HG02943 (cell line): ENCODE measurements at regions not wholly inside any gene's neighbourhood (a gene's known extent, or its start where the extent isn't known, plus 50 kb on each side); places are given as distances from the start of the nearest gene placed in this dataset.

ENCODE experiments used
- ATAC-seq: cut with Tn5 transposase; IDR thresholded peaks from one replicate; pipeline ENCODE4 v1.9.1; 2021; ENCODE audit warnings: mild to moderate bottlenecking, low read depth, moderate library complexity; ENCODE audit not compliant: unreplicated experiment

DNA sequence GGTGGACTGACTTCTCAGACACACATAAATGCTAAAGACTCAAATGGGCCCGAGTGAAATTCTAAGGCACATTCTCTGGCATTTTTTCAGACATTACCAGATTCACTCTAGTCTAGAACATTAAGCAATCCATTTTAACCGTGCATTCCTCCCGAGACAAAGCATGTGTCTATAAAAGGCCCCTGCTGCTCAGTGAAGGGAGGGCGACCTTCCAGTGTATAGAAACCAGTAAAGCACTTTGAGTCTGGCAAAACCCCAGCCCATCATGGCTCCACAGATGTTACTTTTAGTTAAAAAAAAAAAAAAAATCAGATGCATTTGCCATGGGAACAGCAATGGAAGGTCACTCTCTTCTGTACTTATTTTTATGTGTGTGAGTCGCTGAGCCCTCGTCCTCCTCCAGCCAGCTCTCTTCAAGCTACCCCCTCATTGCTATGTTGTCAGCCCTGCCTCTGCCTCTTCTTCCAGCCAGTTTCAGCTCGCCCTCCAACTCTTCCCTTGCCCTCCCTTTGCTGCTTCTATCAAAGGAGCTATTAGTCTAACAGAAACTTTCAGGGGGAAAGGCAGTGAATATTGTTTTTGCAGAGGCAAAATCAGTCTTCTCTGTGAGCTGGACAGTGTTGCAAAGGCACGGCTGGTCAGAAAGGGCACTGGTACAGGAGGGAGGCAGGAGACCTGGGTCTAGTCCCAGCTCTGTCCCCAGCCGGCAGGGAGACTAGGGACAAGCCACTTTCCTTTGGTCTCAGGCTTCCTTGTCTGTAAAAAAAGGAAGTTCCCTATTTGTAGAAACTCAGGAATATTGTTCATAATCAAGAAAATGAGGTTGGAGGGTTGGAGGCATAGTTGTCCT is 644.2 kb downstream of the ZNF674 start:
- no peak for ATAC-seq

DNA sequence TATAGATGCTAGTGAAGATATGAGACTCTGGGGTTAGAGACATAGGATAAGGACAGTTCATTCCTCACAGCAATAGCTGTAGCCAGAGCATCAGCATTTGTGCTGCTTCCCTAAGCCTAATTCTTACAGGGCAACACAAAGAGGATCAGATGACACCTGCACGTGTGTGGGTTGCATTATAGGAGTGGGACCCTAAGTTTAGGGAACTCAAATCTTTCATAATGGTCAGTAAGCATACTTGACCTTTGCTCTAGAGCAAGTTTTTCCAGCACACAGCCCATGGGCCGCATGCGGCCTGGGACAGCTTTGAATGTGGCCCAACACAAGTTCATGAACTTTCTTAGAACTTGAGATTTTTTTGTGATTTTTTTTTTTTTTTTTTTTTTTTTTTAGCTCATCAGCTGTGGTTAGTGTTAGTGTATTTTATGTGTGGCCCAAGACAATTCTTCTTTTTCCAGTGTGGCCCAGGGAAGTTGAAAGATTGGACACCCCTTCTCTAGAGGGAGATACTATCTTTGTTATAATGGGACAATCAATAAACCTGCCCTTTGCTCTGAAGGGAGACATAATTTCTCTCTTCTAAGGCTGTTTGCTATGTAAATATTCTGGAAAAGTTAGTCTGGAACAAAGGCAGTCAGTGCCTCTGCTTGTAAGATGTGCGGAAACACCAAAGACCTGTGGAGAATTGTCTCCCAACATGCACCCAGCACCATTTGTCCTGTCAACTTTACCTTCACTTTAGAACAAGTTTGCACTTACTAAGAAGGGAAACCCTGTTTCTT is 650.2 kb downstream of the ZNF674 start:
- no peak for ATAC-seq

DNA sequence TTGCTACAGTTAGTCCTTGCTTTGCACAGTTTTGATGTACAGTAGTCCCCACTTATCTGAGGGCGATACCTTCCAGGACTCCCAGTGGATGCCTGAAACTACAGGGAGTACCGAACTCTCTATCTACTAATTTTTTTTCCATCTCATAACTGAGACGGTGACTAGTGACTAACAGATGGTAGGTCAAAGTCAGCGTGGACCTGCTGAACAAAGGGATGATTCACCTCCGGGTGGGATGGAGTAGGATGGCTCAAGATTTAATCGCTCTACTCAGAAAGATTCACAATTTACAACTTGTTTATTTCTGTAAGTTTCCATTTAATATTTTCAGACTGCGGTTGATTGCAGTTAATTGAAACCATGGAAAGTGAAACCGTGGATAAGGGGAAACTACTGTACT is 655.8 kb downstream of the ZNF674 start:
- no peak for ATAC-seq

DNA sequence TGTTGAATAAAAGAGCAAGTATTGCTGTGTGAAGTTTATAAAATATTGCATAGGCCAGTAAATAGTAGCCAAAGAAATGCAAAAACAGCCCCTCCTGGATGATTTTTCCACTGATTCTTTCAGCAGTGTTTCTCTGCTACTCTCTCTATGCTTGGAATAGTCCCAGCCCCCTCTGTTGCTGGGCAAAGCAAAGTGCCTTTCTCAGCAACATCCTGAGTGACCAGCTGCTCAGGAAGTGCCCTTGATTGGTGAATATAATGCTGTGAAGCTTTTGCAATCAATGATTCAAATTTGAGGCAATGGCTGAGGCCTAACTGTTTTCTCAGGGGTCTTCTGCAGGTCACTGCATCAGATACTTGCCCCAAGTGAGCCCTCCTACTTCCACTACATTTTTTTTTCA is 656.7 kb downstream of the ZNF674 start:
- no peak for ATAC-seq

DNA sequence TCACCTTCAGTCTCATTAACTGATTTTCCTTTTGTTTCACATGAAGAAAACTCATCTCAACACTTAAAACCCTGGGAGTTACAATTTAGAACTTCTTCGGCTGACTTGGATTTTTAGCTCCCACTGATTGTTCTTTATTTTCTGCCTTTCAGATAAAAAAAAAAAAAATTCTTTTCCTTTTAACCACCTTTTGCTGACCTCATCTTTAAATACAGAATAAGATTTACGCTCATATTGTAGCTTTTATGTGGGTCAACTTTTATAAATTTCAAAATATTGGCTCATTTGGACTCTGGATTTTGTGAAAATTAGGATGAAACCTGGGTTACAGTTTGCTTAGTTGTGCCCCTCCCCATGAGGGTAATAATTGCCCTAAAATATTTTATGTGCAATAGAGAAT is 659.3 kb downstream of the ZNF674 start:
- ATAC-seq = no peak

DNA sequence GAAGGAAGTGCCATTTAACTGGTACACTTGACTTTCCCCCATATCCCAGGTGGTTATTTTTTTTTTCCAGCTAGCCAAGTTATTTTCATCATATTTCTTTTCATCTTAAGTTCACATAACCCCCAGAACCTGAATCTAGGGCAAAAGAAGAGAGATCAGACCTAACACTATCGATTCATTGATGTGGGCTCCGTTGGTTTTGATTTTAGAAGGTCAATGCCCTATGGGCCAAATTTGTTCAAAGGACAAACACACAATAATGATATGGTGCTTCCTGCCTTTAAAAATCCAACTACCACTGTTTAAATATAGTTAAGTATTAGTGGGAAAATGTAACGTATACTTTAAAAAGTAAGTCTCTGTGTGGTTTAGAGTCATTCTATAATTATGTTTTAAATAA is 665.7 kb downstream of the ZNF674 start:
- no peak for ATAC-seq

DNA sequence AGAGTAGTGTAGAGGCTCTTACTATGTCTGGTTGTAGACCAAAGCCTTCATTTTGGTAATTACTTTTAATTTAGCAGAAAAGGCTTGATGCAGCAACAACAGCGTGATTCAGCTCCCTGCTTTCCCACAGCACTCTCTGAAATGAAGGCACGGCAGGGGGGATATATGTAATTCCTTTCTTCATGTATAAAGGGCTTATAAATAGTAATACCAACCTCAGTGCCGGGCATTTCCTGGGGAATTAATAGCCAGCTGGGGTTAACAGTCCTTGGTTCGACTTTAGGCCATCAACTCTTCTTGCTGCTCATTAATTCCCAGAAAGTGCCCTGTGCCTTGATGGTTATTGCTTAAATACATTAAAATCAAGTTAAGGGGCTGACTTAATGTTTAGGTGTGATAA is 669.0 kb downstream of the ZNF674 start:
- no peak for ATAC-seq

DNA sequence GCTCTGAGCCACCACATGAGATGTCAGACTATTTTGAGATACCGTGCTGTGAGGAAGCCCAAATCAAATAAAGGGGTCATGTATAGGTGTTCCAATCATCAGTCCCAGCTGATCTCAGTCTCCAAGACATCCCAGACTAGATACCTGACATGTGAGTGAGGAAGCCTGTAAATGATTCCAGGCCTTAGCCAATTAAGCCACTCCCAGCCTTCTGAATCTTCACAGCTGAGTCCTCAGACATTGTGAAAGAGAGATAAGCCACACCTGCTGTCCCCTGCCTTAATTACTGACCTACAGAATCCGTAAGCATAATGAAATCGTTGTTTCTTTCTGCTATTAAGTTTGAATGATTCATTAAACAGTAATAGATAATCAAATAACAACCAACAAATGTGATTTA is 671.4 kb downstream of the ZNF674 start:
- ATAC-seq = no peak

DNA sequence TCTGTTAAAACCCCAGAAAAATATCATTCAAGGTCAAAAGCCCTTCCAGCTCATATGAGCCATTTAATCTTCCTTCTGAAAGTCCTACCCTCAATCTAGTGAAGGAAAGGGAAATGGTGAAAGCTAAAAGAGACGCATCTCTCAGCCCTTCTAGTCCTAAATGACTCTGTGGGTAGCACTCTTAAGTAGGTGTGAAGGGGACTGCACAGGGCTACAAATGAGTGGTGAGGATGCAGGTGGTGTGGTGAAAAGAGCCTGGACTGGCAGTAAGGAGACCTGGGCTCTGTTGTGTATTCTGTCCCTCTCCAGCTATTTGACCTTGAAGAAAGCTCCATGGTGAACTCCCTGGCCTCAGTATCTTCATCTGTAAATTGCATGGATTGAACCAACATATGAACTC is 671.8 kb upstream of the DIPK2B start:
- no peak for ATAC-seq

DNA sequence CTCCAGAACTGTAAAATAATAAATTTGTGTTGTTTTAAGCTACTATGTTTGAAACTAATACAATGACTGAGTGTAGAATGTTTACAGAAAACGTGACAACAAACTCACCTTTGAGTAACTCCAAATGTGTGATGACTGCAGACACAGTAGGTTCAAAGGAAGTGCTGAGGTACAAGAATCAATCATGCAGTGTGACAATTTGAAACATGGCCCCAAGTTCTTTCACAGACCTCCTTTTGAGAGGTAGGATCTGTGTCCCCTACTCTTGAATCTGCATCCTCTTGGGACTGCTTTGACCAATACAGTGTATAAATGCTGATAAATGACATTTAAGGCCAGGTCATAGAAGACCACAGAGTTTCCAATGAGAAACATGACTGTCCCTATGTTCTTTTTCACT is 667.7 kb upstream of the DIPK2B start:
- no peak for ATAC-seq

DNA sequence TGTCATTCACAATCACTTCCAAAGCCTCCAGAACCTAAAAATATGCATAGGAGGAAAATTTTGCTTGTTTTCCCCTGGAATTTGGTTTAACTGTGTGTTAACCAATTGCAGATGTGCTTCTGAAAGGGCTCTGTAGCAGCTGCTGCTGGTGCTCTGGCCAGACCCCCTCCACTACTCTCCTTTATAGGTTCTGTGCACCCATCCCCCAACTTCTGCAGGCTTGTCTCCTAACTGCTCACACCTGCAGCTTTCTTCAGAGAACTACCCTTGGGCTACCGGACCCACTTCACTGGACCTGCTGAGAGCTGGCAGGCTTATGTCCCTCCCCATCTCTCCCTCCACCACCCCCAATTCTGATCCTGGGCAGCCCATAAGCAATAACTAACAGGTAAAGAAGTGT is 662.1 kb upstream of the DIPK2B start:
- no peak for ATAC-seq

DNA sequence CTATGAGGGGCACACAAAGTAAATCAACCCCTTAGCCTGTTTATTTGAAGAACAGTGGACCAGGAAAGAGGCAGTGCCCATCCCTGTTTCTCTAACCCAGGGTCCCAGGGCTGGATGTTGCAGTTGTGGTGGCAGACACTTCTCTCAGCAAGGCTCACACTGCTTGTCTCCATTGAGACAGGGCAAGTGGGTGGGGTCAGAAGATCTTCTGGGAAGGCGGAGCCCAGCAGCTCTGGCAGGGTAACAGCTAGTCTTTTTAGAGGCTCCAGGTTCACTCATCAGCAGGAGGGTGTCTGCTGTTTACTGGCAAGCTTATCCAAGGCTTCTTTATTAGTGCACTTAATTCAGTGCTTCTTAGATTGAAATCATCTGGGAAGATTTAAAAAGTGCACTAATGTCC is 659.8 kb upstream of the DIPK2B start:
- no peak for ATAC-seq

DNA sequence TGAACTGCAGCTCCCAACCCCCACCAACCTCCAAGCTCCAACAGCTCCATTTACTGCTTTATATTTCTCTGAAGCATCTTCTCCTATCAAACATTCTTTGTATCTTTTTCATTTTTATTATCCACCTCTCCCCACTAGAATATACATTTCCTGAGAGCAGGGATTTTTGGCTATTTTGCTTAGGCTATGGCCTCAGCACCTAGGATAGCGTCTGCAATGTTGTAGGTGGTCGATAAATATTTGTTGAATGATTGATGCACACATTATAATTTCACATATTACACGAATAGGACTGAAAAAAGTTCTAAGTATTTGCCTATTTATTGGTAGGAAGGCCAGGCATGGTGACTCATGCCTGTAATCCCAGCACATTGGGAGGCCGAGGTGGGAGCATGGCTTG is 658.7 kb upstream of the DIPK2B start:
- ATAC-seq = no peak

DNA sequence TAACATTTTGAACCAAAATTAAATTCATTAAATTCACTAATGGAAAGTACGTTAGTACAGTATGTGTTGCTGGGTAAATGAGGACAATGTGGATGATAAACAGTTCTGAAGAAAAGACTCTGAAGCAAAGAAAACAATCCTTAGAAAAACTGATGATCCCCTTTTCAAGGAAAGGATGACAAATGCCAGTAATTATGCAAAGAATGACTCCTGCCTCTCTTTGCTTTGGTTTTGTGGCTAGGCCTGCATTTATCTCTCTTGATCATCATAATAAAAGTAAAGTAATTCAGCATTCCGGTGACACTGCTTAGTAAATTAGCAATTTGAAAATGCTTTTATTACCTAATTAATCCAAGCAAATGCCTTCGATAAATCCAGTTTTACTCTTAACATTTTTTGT is 652.2 kb upstream of the DIPK2B start:
- ATAC-seq = no peak

DNA sequence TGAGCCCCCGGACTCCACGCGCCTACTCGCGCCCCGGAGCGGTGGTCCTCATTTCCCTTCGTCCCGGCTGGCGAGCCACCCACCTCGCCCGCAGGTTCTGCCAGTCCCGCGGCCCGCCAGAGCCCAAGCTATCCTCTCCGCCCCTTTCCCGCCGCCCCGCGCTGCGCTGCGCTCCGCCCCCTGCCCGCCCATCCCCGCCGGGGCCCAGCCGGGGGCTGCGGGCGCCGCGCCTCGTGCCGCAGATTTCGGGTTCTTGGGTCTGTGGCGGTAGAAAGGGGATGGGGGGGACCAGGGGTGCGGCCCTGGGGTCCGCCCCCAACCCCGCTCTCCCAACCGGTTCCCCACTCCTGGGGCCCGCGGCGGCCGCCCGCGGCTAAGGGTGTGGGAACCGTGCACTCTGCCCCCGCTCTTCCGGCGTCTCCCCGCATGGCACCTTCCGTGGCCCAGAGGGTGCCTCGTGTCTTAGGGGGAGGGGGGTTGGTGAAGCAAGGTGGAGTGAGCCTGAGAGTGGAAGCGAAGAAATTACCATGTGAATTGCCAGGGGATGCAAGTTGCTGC is 650.8 kb upstream of the DIPK2B start:
- ATAC-seq = no peak

DNA sequence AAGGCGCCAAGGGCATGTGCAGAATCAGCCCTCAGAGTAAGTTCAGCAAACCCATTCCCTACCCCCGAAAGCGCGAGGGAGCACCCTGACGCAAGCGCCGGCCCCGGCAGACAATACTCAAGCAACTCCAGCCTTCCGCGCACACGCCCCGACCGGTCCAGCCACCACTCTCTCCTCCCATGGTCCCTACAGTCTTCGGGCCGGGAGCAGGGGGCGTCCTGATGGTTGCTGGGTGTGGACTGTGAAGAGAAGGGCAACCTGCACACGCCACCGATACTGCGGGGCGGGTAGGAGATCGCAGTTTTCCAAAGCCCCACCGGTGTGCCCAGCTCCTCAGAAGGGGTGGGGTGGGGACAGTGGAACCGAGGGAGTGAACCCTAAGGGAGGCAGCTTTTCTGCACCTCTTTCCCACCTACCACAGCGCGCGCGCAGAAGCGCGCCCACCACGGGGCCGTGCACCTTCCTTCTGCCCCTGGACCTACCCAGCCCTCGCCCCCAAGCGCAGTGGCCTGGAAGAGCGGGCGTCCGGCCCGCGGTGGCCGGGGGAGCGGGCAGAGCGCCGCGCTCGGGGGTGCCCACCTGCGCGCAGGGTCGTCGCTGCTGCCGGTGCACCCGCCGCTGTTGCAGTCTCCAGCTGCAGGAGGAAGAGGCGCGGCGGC is 650.2 kb upstream of the DIPK2B start:
- ATAC-seq = no peak

DNA sequence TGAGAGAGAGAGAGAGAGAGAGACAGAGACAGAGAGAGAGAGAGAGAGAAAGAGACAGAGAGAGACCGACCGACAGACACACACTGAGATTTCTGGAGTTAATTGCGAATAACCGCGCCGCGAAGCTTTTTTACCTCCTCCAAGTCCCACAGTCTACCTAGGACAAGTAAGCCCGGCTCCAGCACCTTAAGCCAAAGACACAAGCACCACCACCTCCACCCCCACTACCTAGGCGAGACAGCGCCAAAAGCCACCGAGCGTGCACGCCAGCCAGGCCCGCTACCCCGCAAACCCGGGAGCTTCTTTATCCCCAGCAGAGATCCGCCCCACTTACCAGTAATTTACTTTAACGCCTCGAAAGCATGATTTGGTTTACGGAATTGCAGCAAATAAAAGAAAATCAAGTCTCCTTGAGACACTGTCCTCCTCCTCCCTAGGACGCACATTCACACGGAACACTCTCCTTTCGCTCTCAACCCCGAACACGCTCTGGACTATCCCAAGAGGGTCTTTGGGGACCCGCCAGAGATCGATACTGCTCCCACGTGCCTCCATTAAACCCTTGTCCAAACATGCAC is 649.6 kb upstream of the DIPK2B start:
- ATAC-seq = no peak

DNA sequence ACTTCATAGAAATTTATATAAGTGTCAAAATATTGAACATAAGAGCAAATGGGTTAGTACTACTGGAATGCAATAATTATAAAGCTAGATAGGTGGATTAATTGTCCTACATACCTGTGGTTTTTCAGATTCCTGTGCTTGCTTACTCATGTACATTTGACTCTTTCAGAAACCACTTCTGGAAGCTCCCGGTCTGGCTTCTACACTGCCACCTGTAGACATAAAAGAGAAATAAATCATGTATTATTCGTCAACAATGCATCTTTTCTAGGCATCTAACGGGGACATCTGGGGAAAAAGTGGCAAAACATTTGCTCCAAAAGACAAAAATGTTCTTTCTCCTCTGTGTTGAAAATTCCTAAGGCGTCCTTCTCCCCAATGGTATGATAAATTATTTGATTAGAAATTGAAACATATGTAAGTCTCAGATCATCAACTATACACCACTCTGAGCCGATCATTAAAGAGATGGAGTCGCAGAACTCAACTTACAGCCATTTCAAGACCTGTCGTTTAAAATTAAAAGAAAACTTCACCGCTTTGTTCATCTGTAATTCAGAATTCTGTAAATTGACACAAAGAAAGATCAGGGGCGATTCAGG is 648.7 kb upstream of the DIPK2B start:
- no peak for ATAC-seq

DNA sequence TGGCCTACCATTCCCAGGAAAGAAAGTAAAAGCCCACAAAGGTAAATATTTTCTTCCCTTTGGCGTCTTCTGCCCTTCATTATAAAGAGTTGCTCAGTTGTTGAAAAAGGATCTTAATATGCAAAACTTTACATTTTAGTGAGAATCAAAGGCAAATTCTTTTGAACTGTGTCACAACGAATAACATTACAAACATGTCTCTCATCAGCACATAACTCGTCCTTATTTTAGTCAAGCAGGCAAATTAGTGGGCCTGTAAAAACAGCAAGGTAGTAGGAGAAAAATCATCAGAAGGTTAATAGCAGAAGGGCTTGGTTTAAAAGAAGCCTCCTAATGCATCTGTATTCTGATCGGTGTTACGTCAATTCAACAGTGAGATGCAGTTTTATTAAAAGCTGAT is 647.3 kb upstream of the DIPK2B start:
- no peak for ATAC-seq

DNA sequence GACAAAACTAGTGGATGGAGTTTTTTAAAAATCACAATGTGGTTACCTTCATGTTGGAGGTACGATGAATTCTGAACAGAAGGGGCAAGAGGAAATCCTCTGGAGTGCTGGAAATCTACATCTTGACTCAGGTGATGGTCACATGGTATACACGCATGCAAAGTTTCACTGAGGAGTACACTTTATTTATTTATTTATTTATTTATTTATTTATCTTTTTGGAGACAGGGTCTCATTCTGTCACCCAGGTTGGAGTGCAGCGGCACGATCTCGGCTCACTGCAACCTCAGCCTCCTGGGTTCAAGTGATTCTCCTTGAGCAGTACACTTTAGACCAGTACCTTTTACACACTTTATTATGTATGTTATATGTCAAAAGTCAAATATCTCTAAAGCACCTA is 645.7 kb upstream of the DIPK2B start:
- no peak for ATAC-seq
